GM19372 (cell line): ENCODE measurements at regions not wholly inside any gene's neighbourhood (a gene's known extent, or its start where the extent isn't known, plus 50 kb on each side); places are given as distances from the start of the nearest gene placed in this dataset.
"Not testable (repeated sequence)": the region's sequence is repeated elsewhere in the genome, so short reads cannot be mapped to it uniquely, and the experiment has no call there.

Experiments
- ATAC-seq: cut with Tn5 transposase; IDR thresholded peaks from one replicate; pipeline ENCODE4 v1.9.1; 2021; ENCODE audit warnings: mild to moderate bottlenecking, low read depth, moderate library complexity; ENCODE audit not compliant: unreplicated experiment

DNA sequence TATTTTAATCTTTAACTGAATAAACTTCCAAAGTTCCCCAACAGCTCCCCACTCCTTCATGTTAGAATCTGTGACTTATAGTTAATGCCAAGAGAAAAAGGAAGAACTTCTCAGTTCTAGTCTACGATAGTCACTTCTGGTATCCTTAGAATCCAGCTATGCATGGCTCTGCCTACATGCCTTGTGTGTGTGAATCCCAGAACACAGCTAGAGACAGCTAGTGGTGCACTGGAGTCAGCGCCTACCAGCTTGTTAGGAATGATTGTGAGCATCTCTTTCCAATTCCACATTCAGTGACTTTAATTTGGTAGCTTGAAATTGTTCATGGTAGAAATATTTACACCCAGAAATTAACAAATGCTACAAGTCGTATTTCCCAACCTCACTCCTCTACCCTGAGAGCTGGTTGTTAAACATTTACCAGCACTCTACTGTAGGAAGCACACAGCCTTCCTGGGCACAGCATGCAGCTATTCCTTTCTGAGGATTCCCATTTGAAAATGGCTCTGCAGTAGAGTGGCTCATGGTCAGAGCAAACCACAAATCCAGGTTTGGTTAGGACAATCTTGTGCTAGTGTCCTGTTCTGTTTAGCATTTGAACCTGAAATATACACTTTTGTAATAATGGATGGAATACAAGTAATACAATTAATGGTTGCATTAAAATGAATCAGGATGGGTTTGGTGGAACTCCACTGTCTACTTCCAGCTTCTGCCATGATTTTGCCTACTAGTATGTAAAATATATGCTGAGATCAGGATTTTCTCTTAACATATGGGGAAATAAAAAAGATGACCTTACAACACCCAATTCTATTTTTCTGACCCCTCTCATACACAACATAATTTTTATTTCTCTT is 371.0 kb upstream of the GBE1 start:
- ATAC-seq, result peak; percentile 12

DNA sequence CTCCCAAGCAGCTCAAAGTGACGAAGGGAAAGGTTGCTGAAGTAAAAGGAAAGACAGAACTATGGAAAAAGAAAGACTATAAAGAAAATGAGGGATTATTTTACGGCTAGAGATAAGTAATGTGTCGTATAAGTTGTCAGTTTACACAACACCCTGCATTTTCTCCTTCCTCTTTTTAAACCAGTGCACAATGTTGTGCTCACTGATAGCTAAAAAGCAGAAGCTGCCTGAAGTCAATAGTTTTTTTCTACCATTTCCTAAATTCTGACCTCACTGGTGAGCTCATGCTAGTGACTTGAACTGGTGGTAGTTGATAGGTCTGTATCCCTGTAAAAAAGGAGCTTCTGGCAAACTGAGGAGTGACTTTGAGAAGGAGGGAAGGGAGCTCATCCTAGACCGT is 368.6 kb upstream of the GBE1 start:
- ATAC-seq, result no peak

DNA sequence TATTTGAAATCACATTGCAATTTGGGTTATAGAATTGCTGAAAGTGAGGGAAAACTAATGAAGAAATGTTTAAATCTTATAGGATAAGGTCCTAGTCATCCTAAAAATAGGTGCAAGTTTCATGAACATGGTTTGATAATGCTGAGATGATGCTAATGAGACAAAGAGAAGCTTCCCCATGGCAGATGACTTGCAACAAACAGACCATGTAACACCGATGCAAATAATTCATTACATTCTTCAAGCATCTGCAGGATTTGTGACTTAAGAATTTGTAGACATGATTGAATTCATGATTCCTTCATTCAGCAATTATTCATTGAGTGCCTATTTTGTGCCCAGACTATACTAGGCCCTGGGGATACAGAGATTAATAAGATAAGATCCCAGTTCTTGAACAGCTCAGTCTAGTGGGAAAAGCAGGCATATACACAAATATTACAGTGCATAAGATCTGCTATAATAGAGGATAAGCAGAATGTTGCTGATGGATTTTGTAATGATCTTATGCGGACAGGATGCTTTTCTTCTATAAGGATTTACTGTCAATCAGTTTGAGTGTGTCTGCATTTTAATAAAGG is 367.9 kb upstream of the GBE1 start:
- ATAC-seq, result no peak

DNA sequence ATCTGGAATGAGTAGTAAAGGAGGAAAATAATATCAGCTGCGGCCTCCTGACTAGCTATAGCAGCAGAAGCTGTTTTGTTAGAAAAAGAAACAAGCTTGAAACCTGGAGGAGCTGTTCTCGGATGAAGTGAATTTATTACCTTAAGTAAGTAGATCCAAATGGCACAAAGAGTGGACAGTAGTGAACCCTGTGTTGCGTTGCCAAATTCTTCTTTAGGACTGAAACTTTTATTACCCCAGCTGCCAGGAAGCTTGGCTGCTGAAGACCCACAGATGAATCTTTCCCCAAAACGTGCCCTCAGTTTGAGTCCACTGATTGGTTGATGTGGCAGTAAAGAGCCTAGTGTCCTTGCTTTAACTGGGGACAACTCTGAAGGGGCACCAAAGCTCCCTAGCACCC is 366.8 kb upstream of the GBE1 start:
- no peak for ATAC-seq

DNA sequence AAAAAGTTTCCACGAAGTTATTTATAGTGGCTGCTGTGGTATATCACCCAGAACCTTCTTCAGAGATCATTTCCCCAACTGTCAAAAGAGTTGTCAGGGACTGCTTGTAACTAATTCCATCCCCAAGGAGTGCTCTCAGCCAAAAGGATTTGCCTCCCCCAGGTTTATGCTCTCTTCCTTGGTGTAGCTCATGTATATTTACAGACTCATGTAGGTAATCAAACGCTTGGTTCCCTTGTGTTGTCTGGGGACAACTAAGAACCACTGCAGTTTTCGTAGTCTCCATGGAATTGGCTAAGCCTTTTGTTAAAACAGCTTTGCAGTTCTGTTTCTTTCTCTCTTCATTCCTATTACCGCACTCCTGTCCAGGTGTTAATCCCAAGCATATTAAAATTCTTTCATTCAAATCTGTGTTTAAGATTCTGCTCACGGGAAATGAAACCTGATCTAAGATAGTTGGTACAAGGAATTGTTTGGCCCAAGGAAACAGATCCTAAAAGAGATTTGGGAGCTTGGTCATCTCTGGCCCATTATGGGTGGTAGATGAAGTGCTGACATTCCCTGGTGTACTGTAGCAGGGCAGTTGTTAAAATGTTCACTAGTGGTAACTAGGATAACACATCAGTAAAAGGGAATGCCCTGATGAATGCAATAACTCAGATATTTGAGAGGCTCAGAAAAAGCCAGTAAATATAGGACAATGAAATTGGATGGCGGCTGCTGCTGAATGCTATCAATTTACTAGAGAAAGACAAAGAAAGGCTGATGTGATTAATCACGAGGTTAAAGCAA is 361.3 kb upstream of the GBE1 start:
- ATAC-seq, result no peak

DNA sequence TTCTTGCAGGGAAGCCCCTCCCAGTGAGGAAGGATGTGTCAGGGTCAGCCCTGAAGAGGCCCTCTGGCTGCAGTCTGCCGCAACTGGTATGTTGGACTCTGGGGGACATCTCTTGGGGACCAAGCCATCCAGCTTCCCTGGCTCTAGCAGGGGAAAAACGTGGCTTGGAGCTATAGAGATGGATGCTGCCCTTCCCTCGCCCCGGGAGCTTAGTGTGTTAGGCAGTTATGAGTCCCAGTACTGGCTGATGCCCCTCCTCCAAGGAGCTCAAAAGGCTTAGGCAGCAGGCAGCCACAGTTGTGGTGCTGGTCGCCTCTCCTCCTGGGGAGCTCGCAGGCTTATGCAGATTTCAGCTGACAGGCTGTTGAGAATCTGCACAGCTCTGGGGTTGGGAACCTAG is 353.1 kb upstream of the GBE1 start:
- no peak for ATAC-seq

DNA sequence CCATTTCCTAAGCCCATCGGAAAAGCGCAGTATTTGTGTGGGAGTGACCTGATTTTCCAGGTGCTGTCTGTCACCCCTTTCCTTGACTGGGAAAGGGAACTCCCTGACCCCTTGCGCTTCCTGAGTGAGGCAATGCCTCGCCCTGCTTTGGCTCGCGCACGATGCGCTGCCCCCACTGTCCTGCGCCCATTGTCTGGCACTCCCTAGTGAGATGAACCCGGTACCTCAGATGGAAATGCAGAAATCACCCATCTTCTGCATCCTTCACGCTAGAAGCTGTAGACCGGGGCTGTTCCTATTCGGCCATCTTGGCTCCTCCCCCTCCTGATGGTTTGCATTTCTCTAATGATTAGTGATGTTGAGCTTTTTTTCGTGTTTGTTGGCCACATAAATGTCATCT is 349.3 kb upstream of the GBE1 start:
- not testable (repeated sequence) for ATAC-seq

DNA sequence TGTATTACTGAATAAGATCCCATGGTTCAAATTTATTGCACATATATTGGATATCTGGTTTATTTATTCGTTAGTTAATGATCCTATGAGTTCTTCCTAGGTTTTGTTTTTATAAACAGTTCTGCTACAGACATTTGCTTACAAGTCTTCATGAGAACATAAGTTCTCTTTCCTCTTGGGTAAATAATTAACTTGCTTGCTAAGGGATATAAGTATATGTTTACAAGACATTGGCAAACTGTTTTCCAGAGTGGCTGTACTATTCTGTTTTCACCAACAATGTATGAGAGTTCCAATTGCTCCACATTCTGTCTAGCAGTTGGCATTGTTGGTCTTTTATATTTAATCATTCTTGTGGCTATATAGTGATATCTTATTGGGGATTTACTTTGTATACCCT is 341.8 kb upstream of the GBE1 start:
- no peak for ATAC-seq

DNA sequence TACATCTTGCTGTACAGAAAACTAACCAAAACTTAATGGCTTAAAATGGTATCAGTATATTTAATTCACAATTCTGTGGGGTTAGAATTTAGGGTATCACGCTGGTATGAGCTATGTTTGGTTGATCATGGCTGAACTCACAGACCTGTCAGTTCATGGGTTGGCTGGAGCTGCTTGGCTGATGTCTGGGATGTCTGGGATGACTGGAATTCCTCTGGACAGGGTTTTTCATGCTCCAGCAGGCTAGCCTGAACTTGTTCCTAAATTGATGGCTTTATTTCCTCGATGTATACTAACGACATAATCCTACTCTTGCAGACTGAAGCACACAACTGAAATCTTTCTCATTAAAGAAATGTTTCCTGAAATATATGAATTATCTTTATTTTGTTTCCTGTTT is 338.9 kb upstream of the GBE1 start:
- no peak for ATAC-seq

DNA sequence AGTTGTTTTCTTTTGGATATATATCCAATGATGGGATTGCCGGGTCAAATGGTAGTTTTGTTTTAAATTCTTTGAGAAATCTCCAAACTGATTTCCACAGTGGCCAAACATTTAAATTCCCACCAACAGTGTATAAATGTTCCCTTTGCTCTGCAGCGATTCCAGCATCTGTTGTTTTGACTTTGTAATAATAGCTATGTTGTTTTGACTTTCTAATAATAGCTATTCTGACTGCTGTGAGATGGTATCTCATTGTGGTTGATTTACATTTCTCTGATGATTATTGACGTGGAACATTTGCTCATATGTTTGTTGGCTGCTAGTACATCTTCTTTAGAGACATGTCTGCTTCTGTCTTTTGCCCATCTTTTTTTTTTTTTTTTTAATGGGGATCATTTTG is 332.2 kb upstream of the GBE1 start:
- no peak for ATAC-seq

DNA sequence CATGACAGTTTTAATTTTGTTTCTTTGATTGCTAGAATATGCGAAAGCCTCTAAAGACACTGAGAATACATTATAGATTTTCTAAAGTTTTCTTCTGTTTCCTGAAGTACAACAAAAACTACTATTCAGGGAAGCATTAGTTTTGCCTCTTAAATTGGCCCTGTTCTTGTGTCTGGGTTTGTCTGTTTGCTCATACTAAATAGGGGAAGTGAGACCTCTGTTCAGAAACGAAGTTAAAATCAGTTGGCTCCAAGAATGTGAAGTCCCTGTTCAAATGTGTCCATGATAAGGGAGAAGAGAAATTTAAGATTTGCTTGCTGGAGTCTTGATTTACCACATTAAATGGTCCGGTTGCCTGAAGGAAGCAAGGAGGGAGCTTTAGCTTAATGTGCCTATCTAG is 327.3 kb upstream of the GBE1 start:
- ATAC-seq, result peak; percentile 73

DNA sequence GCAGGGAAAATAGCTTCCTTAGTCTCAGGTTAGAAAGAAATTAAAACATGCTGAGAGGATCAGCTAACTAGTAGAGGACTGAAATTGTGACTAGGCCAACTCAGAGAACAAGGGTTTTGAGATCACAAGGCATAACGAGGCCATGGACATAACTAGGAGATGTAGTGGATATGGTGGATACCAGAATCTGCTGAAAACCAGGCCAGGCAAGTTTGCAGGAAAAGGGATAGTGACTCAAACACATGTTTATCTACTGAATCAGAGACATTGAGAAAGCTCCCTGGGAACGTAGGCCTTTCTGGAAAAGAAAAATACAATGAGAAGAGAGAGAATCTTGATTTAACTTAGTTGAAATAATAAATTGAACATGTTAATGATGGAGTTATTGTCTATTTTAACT is 326.5 kb upstream of the GBE1 start:
- ATAC-seq, result no peak

DNA sequence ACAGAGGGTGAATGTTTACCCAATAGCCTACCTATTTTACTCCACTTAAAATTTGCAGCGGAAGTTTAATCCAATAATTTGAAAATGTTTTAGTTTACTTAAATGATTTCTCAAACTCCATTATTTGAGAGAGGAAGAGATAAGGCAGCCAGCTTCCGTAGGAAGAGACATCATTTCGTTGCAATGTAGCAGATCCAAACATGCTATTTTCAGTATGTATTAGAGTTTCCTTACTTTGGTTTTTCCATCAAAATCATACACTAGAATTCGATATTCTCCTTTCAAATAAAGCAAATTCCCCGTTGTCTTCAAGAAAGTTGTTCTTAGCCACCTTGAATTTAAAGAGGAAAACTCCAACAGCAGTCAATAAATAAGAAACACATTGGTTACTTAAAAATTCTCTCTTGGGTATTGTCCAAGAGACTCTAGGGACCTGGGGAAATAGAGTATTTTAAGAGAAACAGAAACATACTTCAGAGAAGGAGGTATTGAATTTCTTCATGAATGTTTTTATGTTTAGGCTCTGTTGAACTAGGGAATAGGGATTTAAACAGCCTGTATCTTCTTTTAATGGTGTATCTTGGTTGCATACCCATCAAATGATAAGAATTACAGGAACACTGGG is 324.5 kb upstream of the GBE1 start:
- ATAC-seq, result no peak

DNA sequence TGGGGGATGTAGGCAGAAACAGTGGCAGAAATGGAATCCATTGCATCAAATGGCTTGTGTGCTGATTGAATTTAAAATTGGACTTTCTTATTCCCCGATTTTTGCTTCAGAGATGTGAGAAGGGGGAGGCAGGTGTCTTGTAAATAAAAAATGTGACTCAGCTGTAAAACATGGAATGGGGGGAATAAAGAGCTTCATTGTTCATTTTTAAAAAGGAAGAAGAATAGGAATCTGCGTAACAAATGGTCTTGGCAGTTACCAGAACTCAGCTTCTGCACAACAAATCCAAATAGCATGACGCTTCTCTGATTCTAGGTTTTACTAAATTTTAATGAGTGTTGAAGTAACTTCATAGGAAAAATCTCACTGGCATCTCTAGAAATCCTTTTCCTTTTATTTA is 323.9 kb upstream of the GBE1 start:
- no peak for ATAC-seq

DNA sequence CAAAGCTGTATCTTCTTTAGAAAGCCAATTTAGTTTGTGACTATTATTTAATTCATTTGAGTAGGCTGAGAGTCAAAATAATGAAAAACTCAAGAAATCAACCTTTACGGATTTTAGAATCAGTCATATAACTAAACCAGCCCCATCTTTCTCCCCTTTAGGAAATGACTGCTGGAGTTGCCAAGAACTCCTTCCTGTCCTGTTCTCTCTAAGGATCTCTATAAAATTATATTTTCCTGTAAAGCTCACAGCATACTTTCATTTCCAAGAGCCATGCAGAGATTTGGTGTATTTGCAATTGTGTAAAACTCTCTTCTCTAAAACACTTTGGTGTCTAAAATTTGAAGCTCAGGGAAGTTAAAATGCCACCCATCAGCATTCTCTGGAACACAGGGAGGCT is 323.4 kb upstream of the GBE1 start:
- ATAC-seq, result no peak

DNA sequence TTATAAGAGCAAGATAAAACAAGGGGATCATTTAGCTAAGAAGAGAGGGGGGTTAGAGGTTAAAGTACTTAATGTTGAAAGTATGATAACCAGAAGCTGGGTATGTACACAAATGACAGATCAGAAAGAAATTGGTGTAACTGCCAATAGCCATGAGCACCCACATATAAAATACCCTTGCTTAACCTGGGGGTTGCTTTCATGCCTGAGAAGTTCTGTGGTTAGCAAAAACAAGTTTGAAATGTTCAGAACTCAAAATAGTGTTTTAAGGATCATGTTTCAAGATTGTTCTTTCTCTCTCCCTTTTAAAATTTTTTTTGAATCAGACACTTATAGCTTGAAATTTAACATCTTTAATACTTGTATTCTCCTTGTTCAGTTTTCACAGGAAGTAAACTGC is 321.4 kb upstream of the GBE1 start:
- ATAC-seq, result no peak

DNA sequence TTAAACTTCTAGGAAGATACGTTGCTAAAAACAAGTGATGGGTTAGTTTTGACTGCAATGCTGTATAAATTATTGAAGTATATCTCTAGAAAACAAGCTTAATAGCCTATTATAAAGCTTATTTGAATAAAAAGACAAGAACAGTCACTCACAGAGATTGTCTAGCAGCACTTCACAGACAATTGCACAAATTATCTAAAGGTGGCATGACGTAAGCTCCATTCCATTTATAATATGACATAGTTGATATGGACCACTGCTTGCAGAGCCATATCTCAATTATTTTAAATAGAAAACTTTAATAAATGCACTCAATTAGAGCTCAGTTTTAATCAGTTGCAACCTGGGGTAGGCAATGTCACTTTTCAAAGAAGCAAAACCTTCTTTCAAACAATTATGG is 319.9 kb upstream of the GBE1 start:
- ATAC-seq, result no peak

DNA sequence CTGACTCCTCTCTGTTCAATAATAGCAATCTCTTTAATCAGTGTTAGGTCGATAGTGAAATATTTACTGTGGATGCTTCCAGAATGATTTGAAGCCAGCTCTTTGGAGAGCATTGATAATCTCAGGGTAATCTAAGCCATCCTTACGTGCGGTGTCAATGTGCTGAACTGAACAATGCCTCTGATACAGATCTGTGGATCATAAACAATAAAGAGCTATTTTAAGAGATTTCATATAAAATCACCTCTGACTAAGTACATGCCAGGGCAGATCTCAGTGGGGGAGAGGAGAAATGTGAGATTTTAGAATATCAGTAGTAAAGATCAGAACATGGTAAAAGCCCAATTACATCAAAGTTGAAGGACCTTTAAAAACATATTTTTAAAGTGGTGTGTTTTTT is 319.3 kb upstream of the GBE1 start:
- ATAC-seq, result no peak

DNA sequence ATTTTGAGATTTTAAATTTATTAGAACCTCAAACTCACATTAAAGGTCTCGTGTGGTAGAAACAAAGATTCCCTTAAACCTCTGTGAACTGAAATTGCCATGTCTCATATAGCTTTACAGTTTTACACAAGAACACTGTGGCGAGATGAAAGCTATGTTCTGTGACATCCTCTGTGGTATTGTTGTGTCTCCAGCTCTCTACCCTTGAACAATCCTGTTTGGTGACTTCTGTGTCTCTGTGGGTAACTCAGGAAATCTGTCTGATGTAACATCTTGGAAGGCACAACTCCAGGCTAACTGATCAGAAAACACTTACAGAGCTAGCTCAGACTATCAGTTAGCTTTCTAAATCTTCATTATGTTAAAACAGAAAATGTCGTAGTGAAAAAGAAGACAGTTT is 318.8 kb upstream of the GBE1 start:
- ATAC-seq, result no peak

DNA sequence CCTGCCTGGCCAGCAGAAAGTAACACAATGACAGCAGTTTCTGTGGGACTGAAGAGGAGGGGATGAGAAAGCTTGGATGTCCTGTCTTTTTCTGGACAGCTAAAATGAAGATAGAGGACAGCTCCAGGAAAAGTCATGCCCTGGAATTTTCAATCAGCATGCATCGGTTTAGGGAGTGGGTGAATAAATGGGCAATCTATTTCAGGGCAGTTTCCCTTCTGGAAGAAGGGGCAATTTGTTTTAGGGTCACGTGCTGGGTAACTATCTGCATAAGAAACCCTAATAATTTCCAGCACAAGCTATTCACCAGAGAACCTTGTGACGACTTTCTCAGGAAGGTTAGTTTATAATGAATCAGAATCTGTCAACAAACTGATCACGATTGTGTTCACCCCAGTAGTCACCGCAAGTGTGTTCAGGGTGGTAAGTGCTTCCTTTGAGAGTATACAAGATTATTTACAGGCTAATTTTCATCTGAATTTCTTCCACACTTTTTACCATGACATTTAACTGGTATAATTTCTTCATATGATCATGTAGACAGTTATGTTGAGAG is 318.0 kb upstream of the GBE1 start:
- no peak for ATAC-seq

DNA sequence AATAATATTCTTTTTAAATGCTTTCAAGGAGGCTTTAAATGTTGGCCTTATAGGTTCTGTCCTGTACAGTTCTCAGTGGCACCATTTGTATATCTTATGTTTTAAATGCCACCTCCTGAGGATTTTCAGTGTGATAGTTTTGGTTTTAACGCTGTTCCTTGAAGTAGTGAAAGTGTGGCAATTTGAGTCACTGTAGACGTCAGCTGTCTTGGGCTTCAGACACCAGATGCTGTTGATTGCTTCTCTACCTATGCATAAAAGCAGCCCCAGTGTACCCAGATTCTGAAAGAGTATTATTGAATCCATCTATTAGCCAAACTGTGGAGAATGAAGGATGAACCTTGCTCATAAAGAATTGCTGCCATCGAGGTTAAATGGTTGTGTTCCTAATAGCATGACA is 316.8 kb upstream of the GBE1 start:
- ATAC-seq, result no peak
